AG09319 (cell line): ENCODE measurements at regions not wholly inside any gene's neighbourhood (a gene's known extent, or its start where the extent isn't known, plus 50 kb on each side); places are given as distances from the start of the nearest gene placed in this dataset.

ENCODE experiments used
- DNase-seq: peaks from one replicate; pipeline ENCODE4 v3.0.0-alpha.2; 2010; ENCODE audit warnings: low read depth; ENCODE audit errors: extremely low read depth
- CTCF ChIP-seq: IDR thresholded peaks from 2 replicates; pipeline ENCODE4 v1.5.1; 2011; ENCODE audit warnings: low read depth, mild to moderate bottlenecking, inconsistent platforms, low read length, moderate library complexity

DNA sequence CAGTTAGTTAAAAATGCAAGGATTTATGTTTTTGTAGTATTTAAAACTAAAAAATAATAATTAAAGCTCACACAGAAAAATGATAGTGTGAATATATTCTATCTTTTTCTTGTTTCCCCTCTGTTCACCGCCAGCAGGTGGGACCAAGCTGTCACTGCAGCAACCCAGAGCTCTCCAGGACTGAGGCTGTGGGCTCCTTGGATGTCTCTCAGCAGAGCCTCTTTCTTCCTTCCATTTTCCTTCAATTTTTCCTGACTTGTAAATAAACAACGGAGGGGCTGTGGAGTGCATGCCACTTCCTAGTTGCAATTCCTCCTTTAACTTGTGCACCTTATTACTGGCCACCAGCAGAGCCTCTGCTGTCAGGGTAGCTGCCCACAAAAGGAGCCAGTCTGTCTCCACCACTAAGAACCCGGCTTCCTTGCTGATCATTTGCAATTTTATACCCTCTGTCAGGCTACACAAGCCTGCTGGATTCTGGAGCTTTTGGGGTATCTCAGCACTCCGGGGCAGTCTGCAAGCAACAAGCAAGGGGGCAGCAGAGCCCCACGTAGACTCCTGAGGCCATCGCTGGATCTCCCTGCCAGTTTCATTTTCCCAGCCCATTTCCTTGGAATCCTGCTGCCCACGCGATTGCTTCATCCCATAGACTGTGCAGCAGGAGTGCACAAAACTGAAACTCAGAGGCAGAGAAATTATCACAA, 1467.4 kb downstream of the C4orf33 start:
- DNase-seq = peak; percentile 31
- TF ChIP-seq CTCF = peak; percentile 72

- no peak for DNase-seq
- TF ChIP-seq CTCF = no peak
Measured at GRCh38 chr4:130563889-130564418, 1468.0 kb downstream of the C4orf33 start.

GRCh38 chr4:130568746-130569145, 1472.8 kb downstream of the C4orf33 start:
- TF ChIP-seq CTCF = no peak
- no peak for DNase-seq

GRCh38 chr4:130573742-130574141, 1477.8 kb downstream of the C4orf33 start:
- TF ChIP-seq CTCF = no peak
- DNase-seq = no peak

- TF ChIP-seq CTCF = no peak
- no peak for DNase-seq
Measured at GRCh38 chr4:130574215-130574614, 1478.3 kb downstream of the C4orf33 start.

GRCh38 chr4:130576218-130576617, 1480.3 kb downstream of the C4orf33 start:
- no peak for DNase-seq
- TF ChIP-seq CTCF = no peak

GRCh38 chr4:130591091-130591490, 1495.1 kb downstream of the C4orf33 start:
- DNase-seq = no peak
- no peak for TF ChIP-seq CTCF
